Skeletal muscle tissue (tissue), 3 donors: ENCODE measurements at regions not wholly inside any gene's neighbourhood (a gene's known extent, or its start where the extent isn't known, plus 50 kb on each side); places are given as distances from the start of the nearest gene placed in this dataset.

Source experiments
- H3K27ac ChIP-seq: one replicate; pipeline ENCODE4 v1.7.0; 2013; ENCODE audit warnings: mild to moderate bottlenecking, low read depth, low read length, inconsistent platforms
- H3K27me3 ChIP-seq, 3 donors: one replicate each; pipeline ENCODE4 v1.7.0; 2013; ENCODE audit warnings: low read length in 3 of 3; ENCODE audit not compliant: control insufficient read depth in 3 of 3, insufficient read depth in 3 of 3
- H3K36me3 ChIP-seq, 3 donors: one replicate each; pipeline ENCODE4 v1.7.0; 2013; ENCODE audit warnings: low read length in 3 of 3; ENCODE audit not compliant: control insufficient read depth in 3 of 3, insufficient read depth in 3 of 3
- H3K4me1 ChIP-seq, 3 donors: one replicate each; pipeline ENCODE4 v1.7.0; 2013; ENCODE audit warnings: low read length in 3 of 3, mild to moderate bottlenecking in 3 of 3; ENCODE audit not compliant: control insufficient read depth in 3 of 3, insufficient read depth in 3 of 3
- H3K4me3 ChIP-seq, 3 donors: one replicate each; pipeline ENCODE4 v1.7.0; 2013; ENCODE audit warnings: low read length in 3 of 3
- H3K9ac ChIP-seq, 3 donors: one replicate each; pipeline ENCODE4 v1.7.0; 2013; ENCODE audit warnings: low read length in 3 of 3, mild to moderate bottlenecking in 3 of 3, moderate library complexity in 2 of 3, low read depth in 1 of 3
- H3K9me3 ChIP-seq, 3 donors: one replicate each; pipeline ENCODE4 v1.7.0; 2013; ENCODE audit warnings: low read length in 3 of 3; ENCODE audit not compliant: control insufficient read depth in 3 of 3
- donor health status: Osteomylitis.

DNA sequence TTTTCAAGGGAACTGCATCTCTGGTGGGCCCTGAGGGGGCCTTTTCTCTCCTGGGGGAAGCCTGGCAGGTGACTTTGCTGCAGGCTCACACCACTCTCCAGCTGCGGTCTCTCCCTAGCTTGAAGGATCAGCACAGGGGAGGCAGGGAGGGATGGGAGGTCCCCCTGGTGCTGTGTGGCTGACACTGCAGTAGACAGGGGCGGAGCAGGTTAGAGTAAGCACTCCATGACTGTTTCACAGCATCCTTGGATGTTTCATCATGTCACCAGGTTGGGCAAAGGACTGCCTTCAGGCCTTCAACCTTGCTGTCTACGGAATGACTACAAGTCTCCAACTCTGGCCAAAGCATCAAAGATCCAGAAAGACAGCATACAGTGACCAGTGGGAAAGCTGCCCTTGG is 470.7 kb downstream of the CDK5RAP2 start:
- no peaks in the 10 kb centered on the region for H3K4me1 ChIP-seq
- no peaks in the 10 kb centered on the region for H3K36me3 ChIP-seq
- no peak overlapping the region for H3K4me3 ChIP-seq
- no peak overlapping the region for H3K9ac ChIP-seq
- H3K27me3 ChIP-seq = no peaks in the 10 kb centered on the region
- no peaks in the 10 kb centered on the region for H3K9me3 ChIP-seq
- H3K27ac ChIP-seq = no peak overlapping the region

- no peaks in the 10 kb centered on the region for H3K9me3 ChIP-seq
- no peak overlapping the region for H3K27ac ChIP-seq
- no peak overlapping the region for H3K9ac ChIP-seq
- no peaks in the 10 kb centered on the region for H3K36me3 ChIP-seq
- H3K4me3 ChIP-seq = no peak overlapping the region
- H3K4me1 ChIP-seq = no peaks in the 10 kb centered on the region
- H3K27me3 ChIP-seq = no peaks in the 10 kb centered on the region
These were observed 472.8 kb downstream of the CDK5RAP2 start for GRCh38 chr9:120107138-120107537.

GRCh38 chr9:120104771-120105170 is 475.2 kb downstream of the CDK5RAP2 start:
- no peak overlapping the region for H3K9ac ChIP-seq
- H3K27me3 ChIP-seq = no peaks in the 10 kb centered on the region
- no peaks in the 10 kb centered on the region for H3K36me3 ChIP-seq
- H3K4me3 ChIP-seq = no peak overlapping the region
- H3K27ac ChIP-seq = no peak overlapping the region
- H3K4me1 ChIP-seq = no peaks in the 10 kb centered on the region
- H3K9me3 ChIP-seq = no peaks in the 10 kb centered on the region

- no peaks in the 10 kb centered on the region for H3K27me3 ChIP-seq
- no peak overlapping the region for H3K4me3 ChIP-seq
- no peak overlapping the region for H3K27ac ChIP-seq
- no peak overlapping the region for H3K9ac ChIP-seq
- no peaks in the 10 kb centered on the region for H3K36me3 ChIP-seq
- H3K9me3 ChIP-seq = no peaks in the 10 kb centered on the region
- H3K4me1 ChIP-seq = no peaks in the 10 kb centered on the region
These were observed 479.4 kb downstream of the CDK5RAP2 start for GRCh38 chr9:120100595-120100994.

DNA sequence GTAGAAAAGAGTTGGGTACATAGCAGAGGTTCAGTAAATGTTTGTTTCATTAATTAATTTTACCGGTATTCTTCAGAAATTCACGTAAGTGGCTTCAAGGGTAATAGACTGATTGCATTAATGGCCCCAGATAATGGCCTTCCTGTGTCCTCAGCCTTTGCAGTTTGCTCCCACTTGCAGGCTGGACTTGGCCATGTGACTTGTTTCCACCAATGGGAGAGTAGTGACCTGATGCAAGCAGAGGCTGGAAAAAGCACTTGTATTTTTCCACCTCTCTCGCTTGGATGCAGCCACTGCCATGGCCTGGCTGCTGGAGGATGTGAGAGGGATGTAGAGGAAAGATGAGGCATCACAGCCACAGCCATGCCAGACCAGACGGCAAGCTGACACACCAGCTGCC is 480.9 kb downstream of the CDK5RAP2 start:
- H3K36me3 ChIP-seq = no peaks in the 10 kb centered on the region
- no peak overlapping the region for H3K4me3 ChIP-seq
- H3K9ac ChIP-seq = no peak overlapping the region

GRCh38 chr9:120098584-120098983 is 481.4 kb downstream of the CDK5RAP2 start:
- no peaks in the 10 kb centered on the region for H3K9me3 ChIP-seq
- H3K27ac ChIP-seq = no peak overlapping the region

More for the DNA sequence above, 480.9 kb downstream of the CDK5RAP2 start:
- H3K27ac ChIP-seq = no peak overlapping the region
- H3K4me1 ChIP-seq = no peaks in the 10 kb centered on the region
- H3K27me3 ChIP-seq = no peaks in the 10 kb centered on the region
- no peaks in the 10 kb centered on the region for H3K9me3 ChIP-seq

GRCh38 chr9:120091206-120091605 is 488.8 kb downstream of the CDK5RAP2 start:
- no peak overlapping the region for H3K4me3 ChIP-seq
- H3K9ac ChIP-seq = no peak overlapping the region
- H3K27me3 ChIP-seq = no peaks in the 10 kb centered on the region
- no peak overlapping the region for H3K27ac ChIP-seq
- H3K36me3 ChIP-seq = no peaks in the 10 kb centered on the region
- no peaks in the 10 kb centered on the region for H3K9me3 ChIP-seq
- H3K4me1 ChIP-seq = no peaks in the 10 kb centered on the region

More at GRCh38 chr9:120098584-120098983, 481.4 kb downstream of the CDK5RAP2 start:
- H3K36me3 ChIP-seq = no peaks in the 10 kb centered on the region
- H3K9ac ChIP-seq = no peak overlapping the region
- H3K4me3 ChIP-seq = no peak overlapping the region
- H3K4me1 ChIP-seq = no peaks in the 10 kb centered on the region
- H3K27me3 ChIP-seq = no peaks in the 10 kb centered on the region

DNA sequence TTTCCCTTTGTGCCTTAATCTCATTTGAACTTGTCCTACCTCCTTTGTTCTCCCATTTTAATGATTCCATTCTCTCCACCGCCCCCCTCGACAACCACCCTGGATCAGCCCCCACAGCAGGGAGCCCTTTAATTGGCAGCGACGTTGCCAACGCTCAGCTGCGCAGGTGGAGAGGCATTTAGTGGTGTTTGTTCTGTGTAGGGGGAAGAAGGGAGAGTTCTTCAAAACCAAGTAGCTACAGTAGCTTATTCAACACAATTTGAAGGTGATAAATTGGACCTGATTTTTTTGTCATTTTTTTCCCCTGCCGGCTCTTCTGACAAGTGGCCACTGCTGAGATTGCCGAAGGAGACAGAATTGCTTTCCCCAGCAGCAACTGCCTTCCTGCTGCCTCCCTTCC is 499.1 kb downstream of the CDK5RAP2 start:
- H3K36me3 ChIP-seq = no peaks in the 10 kb centered on the region
- no peaks in the 10 kb centered on the region for H3K9me3 ChIP-seq
- peaks cover 0 to 6% (median 0%) of the 10 kb centered on the region in 3 donors for H3K27me3 ChIP-seq
- no peaks in the 10 kb centered on the region for H3K4me1 ChIP-seq
- H3K4me3 ChIP-seq = no peak overlapping the region
- H3K9ac ChIP-seq = no peak overlapping the region
- H3K27ac ChIP-seq = no peak overlapping the region

DNA sequence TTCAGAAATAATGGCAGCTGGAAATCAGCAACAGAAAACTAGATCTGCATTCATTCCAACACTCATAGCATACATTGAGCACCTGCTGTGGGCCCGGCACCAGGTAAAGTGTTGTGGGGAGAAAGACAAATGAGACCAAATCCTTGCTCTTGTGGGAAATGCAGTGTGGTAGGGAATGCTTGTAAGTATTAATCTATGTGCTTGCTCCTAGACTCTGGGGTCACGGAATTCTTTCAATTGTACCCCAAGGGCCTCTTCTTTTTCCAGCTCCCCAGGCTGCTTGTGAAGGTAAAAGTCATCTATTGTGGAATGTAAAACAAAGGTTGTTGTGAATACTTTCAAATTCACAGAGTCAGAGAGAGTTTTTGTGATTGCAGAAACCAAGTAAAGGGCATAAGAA is 501.9 kb downstream of the CDK5RAP2 start:
- H3K9me3 ChIP-seq = no peaks in the 10 kb centered on the region
- no peak overlapping the region for H3K4me3 ChIP-seq
- H3K27ac ChIP-seq = no peak overlapping the region
- H3K36me3 ChIP-seq = no peaks in the 10 kb centered on the region
- no peak overlapping the region for H3K9ac ChIP-seq
- H3K4me1 ChIP-seq = no peaks in the 10 kb centered on the region
- peaks cover 0 to 6% (median 0%) of the 10 kb centered on the region in 3 donors for H3K27me3 ChIP-seq

GRCh38 chr9:120071760-120072159 is 508.2 kb downstream of the CDK5RAP2 start:
- Histone ChIP-seq H3K36me3 (no peaks in the 10 kb centered on the region), H3K4me1 (no peaks in the 10 kb centered on the region), H3K9ac (no peak overlapping the region), H3K27me3 (no peaks in the 10 kb centered on the region), H3K4me3 (no peak overlapping the region), H3K9me3 (no peaks in the 10 kb centered on the region), H3K27ac (no peak overlapping the region)

- Histone ChIP-seq H3K27me3 (no peaks in the 10 kb centered on the region), H3K9ac (no peak overlapping the region), H3K4me1 (no peaks in the 10 kb centered on the region), H3K4me3 (no peak overlapping the region), H3K36me3 (no peaks in the 10 kb centered on the region), H3K9me3 (no peaks in the 10 kb centered on the region), H3K27ac (no peak overlapping the region)
These were observed 513.7 kb downstream of the CDK5RAP2 start for GRCh38 chr9:120066315-120066714.
